AG04450 (cell line): ENCODE measurements at regions not wholly inside any gene's neighbourhood (a gene's known extent, or its start where the extent isn't known, plus 50 kb on each side); places are given as distances from the start of the nearest gene placed in this dataset. TPM values are rescaled to one million over a fixed set of nuclear protein-coding genes. Genes with fewer than 3 reads are reported as not detected.

Experiments
- small RNA-seq: library from RNA; depleted of rRNA; stranded (forward); fragments of <200 nt; gene quantifications from one replicate; pipeline ENCODE3, GENCODE V24; 2012; ENCODE audit warnings: low read depth; ENCODE audit not compliant: insufficient read length

Small RNA genes lying in the stretch of these regions (small RNA-seq; reads per million reads assigned to genes)
- not detected for gene AC137499.1
